GM21381 (cell line): ENCODE measurements at regions not wholly inside any gene's neighbourhood (a gene's known extent, or its start where the extent isn't known, plus 50 kb on each side); places are given as distances from the start of the nearest gene placed in this dataset.

Source experiments
- ATAC-seq: cut with Tn5 transposase; IDR thresholded peaks from one replicate; pipeline ENCODE4 v1.9.1; 2021; ENCODE audit warnings: mild to moderate bottlenecking, moderate library complexity; ENCODE audit not compliant: unreplicated experiment

GRCh38 chr7:155985518-155986250, 173.4 kb upstream of the SHH start:
- ATAC-seq, result no peak

- ATAC-seq, result no peak
Measured at GRCh38 chr7:155984609-155985405, 172.5 kb upstream of the SHH start.

DNA sequence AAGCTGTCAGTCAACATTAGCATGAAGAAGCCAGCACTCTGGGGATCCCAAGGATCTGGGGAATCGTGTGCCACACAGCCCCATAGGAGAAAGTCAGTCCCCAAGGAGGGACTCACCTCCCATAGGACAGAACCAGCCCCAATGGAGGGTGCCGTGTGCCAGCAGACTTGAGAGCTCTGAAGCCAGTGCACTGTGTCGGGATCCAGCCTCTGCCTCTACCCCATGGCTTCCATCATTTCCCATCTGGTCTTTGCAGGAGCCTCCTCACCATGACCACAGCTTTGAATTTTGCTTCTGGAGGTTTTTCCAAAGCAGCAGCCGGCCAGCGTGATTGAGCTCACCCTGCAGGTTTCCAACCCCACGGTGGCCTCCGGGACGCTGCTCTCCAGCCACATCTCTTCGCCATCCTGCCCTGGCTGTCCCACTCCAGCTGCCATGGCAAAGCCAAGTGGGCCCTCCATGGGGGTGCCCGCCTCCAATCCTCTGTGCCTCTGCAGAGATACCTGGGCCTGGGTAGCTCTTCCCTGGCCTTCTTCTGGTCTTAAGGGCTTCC, 171.8 kb upstream of the SHH start:
- no peak for ATAC-seq

DNA sequence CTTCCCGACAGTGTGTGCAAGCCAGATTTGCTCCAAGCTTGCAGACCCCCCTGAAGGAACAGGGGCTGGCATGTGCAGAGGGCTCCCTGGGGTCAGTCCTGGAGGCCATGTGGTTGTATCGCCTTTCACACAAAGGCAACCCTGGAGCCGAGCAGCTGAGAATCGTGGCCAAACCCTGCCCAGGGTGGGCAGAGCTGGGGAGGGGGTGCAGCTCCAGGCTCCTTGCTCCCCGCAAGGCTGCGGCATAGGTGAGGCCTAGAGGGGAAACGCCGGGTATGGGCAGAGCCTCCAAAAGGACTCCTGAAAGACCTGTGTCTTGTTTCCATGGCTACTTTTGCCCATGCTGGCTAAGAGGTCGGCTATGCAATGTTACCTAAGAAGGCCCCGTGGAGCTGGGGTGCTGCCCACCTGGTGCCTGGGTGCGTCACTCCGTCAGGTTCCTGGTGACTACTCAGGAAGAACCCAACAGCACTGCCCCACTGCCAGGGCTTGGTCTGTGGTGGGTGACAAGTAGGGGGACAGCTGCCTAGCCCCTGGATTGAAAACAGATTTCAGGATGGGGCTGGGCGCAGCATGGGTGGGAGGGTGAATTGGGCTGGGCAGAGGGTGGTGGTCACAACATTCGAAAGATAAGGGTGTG, 171.0 kb upstream of the SHH start:
- ATAC-seq, result no peak

GRCh38 chr7:155981703-155982102, 169.4 kb upstream of the SHH start:
- ATAC-seq, result no peak

DNA sequence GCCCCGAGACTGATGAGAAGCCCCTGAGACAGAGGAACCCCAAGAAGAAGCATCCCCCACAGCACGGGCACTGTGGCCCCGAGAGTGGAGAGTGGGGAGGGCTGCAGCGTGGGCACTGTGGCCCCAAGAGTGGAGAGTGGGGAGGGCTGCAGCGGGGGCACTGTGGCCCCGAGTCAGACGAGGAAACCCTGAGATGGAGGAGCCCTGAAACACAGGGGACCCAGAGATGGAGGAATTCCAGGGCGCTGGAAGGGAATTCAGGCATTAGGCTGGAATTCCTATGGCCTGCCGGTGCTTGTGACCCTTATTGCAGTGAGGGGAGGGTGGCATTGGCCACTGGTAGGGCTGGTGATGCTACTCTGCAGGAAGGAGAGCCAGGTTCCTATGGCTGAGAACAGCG, 168.6 kb upstream of the SHH start:
- no peak for ATAC-seq

GRCh38 chr7:155979994-155980393, 167.7 kb upstream of the SHH start:
- ATAC-seq, result no peak

- ATAC-seq, result no peak
Measured at GRCh38 chr7:155979566-155979965, 167.3 kb upstream of the SHH start.

DNA sequence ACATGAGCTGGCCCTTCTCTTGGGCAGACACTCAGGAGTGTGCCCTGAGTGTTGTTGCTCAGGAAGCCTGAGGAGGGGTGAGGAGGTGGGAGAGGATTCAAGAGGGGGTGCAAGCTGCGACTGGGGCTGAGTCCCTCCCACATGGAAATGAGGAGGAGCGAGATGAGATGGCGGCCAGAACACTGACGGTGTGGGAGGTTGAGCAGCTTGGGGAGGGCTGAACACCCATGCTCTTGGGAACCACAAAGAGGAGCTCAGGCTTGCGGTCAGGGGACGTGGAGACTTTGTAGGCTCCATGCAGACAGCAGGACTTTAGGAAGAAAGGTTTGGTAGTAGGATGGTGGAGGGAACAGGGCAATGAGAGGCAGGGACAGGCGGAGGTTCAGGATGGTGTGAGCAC, 163.2 kb upstream of the SHH start:
- no peak for ATAC-seq

DNA sequence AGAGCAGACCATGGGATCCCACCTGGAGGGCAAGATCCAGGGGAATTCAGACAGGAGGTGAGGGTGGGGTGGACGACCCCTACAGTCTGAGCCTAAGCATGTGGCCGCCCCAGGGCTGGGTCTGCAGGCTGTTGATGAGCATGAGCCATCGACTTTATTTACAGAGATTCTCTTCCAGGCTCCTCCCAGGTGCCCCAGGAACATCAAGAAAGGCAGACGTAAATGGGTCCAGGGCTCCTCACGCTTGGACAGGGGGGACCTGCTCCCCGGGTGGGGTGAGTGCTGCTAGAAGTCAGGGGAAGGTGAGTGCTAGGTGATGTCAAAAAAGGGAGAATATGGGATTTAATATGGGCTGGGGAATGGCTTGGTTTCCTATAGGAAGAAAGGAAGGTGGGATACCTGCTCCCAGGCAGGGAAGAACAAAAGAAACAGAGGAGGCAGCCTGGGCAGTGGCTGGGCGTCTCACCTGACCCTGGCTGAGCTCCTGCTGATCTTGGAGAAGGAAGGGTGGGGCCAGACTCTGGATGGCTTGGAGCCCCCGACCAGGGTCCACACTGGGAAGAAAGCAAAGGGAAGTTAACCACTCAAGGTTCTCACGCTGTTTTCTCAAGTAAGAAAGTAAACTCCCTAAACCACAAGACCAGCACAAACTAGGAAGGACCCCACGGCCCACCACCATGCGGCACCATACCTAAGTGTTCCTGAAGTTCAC, 162.1 kb upstream of the SHH start:
- no peak for ATAC-seq

DNA sequence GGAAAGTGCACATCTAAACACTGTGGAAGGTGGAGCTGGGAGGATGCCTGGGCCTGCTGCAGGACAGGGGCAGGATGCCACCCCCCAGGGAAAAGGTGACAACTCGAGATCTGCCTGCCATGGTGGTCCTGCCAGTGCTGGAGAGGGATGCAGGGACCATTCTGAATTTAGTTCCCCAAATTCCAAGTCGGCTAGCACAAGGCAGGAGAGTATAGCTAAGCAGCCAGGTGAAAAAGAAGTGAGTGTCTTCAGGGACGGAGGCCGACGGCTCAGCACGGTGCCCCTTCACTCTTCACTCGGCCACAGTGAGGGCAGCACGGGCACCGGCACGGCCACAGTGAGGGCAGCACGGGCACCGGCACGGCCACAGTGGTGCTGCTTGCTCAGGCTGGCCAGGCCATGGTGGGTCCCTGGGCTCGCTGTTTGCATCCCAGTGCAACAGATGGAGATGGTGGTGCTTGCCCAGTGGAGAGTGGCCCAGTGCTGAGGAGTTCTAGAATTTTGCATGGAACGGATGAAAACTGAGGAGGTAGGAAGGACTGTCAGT, 161.3 kb upstream of the SHH start:
- no peak for ATAC-seq

DNA sequence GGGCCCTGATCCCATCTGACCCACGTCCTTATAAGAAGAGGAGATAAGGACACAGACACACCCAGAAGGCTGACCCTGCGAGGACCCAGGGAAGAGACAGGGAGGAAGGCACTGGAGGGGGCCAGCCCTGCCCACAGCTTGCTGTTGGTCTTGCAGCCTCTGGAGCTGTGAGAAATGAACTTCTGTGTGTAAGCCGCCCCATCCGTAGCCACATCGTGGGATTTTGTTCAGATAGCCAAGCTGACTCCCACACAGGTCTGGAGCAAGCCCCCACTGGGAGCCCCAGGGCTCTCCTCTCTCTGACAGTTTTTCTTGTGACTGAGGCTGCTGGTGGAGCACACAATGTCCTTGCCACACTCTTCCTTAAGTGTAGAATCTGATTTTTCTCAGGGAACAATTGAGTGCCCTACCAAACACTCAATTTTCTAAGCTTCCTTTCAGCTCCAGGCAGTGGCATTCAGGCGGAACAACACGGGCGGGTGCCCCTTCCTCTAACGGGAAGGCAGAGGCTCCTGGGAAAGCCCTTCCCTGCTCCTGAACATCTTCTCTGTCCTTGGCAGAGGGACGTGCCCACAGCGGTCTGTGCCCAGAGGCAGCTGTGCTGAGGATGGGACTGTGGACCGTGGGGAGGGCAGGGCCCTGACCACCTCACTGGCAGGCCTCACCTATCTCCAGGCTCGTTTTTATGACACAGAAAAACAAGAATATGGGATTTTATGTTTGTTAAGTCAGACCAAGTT, 160.6 kb upstream of the SHH start:
- ATAC-seq, result no peak

DNA sequence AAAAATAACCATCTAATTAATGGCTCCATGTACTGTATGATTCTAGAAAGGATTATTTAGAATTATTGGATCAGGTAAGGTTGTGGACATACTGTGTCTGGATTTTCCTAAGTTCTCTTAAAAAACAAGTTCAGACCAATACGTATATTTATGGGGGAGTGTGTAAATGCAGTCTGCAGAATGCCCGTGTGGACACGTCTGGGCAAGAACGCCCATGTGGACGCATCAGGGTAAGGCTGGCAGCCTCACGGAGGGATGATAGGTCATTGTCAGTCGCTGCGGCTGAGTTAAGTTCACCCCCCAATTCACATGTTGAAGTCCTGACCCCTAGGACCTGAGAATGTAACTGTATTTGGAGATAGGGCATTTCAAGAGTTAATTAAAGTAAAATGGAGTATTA, 160.0 kb upstream of the SHH start:
- ATAC-seq, result no peak

GRCh38 chr7:155971180-155971770, 159.0 kb upstream of the SHH start:
- no peak for ATAC-seq

DNA sequence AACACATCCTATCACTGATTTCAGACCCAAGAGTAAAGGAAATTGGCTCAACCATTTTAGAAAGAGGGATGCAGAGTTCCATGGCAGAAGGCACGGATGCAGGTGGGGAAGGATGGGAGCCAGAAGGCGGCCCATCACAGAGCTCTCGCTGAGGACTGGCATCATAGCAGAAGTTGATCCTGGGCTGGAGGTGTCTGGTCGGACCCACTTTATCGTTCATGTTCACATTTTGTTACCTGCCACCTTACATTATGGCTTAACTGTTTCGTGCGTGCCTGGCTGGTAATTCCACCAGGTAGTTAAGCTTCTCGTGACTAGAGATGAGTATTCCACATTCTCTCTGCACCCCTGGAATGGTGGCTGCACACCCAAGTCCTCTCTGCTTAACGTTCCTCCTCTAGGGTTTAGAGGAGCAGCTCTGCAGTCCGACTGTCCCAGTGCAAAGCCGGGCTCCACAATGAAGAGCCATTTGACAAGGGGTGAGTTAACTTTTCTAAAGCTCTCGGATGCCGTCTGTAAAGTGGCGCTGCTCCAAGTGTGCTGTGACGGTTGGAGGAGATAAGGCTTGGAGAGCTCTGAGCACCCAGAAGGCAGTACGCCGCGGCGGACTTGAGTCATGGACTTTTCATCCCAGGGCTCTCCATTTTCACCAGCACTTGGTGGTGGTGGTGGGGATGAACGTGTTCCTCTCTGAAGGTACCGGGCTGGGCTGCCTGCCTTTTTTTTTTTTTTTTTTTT, 157.1 kb upstream of the SHH start:
- ATAC-seq, result no peak

- no peak for ATAC-seq
Measured at GRCh38 chr7:155965010-155965409, 152.7 kb upstream of the SHH start.

DNA sequence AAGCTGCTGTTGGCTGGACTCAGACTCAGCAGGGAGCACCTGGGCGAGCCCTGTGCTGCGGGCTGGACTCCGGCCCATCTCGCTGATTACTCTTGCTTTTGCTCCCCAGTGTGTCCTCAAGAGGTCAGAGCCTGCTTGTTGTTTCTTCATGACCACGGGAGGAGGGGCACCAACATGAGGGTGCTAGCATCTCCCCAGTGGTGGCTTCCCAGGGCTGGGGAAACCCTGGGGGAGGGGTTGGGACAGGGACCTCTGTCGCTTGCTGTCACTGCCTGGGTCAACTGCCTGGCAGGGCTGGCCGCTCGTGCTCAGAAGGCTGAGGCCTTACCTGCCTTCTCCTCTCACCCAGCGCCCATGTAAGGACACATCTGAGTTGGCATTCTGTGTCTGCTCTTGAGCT, 152.3 kb upstream of the SHH start:
- no peak for ATAC-seq

DNA sequence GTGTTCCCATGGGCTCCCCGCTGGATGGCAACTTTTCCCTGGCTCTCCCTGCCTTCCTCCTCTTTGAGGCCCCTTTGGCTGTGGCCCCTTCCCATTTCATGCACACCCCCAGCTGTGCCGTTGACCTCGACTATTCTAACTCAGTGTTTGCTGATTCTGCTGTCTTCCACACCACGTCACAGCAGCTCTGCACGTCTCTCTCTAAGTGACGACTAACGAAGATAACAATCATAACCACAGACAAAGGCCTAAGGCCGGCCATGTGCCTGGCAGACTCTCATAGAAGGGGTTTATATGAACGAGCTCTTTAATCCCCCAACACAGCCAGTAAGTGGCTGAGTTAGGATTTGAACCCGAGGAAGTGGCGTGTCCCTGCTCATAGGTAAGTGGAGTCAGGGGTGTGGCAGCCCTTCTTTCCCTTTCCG, 151.5 kb upstream of the SHH start:
- ATAC-seq, result no peak

DNA sequence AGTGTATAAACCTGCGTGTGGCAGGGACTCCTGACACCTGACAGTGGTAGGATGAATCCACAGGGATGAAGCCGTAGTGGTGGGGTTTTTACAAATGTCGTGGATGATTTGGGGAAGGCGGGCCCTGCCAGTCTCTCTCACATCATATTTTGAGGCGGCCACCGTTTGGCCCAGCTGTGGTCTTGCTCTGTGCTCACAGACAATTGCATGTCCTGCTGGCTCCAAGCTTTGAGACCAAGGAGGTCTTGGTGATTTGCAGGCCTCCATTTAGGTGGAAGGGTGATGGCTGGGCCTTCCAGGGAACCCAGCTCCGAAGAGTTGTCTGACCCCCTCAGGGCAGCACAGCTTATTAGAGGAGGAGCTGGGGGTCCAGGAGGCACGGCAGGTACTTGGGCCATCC, 151.1 kb upstream of the SHH start:
- no peak for ATAC-seq
